ENCODE measurements at regions not wholly inside any gene's neighbourhood (a gene's known extent, or its start where the extent isn't known, plus 50 kb on each side); places are given as distances from the start of the nearest gene placed in this dataset.

- TF ChIP-seq CTCF (IDR thresholded peaks at IDR 0.05), result no peak
- TF ChIP-seq POLR2A (IDR thresholded peaks at IDR 0.05), result no peak
- no peak for TF ChIP-seq POLR2AphosphoS5 (IDR thresholded peaks at IDR 0.05)
These were observed 552.4 kb downstream of the IRX1 start for GRCh38 chr5:4148009-4148408.
